ENCODE measurements at regions not wholly inside any gene's neighbourhood (a gene's known extent, or its start where the extent isn't known, plus 50 kb on each side); places are given as distances from the start of the nearest gene placed in this dataset.
"Not testable (repeated sequence)": the region's sequence is repeated elsewhere in the genome, so short reads cannot be mapped to it uniquely, and the experiment has no call there.

GRCh38 chr2:89766141-89766990 lies 1074.9 kb downstream of the RPIA start:
- not testable (repeated sequence) for H3K4me3 ChIP-seq (ENCODE audit: low read depth, low read length); H3K9ac ChIP-seq (ENCODE audit: low read depth, low read length); H3K36me3 ChIP-seq (ENCODE audit: control insufficient read depth, insufficient read depth, low read length); H3K4me1 ChIP-seq (ENCODE audit: control insufficient read depth, insufficient read depth, low read length); H3K27ac ChIP-seq (ENCODE audit: low read depth, low read length)
- peaks cover 21% of the 10 kb centered on the region for H3K27me3 ChIP-seq (ENCODE audit: control insufficient read depth, insufficient read depth, low read length)
- H3K9me3 ChIP-seq (ENCODE audit: control insufficient read depth, insufficient read depth, low read length): peaks cover 81% of the 10 kb centered on the region

GRCh38 chr2:89767058-89767457 lies 1075.6 kb downstream of the RPIA start:
- Histone ChIP-seq H3K9me3 (ENCODE audit: control insufficient read depth, insufficient read depth, low read length) (peaks cover 80% of the 10 kb centered on the region), H3K27me3 (ENCODE audit: control insufficient read depth, insufficient read depth, low read length) (peaks cover 21% of the 10 kb centered on the region), H3K4me3 (ENCODE audit: low read depth, low read length) (peak overlapping the region; percentile 17; the same call in 1 of the 2 replicates)
- not testable (repeated sequence) for H3K9ac ChIP-seq (ENCODE audit: low read depth, low read length); H3K36me3 ChIP-seq (ENCODE audit: control insufficient read depth, insufficient read depth, low read length); H3K27ac ChIP-seq (ENCODE audit: low read depth, low read length); H3K4me1 ChIP-seq (ENCODE audit: control insufficient read depth, insufficient read depth, low read length)

- Histone ChIP-seq H3K9ac (ENCODE audit: low read depth, low read length) (no peak overlapping the region), H3K27ac (ENCODE audit: low read depth, low read length) (no peak overlapping the region), H3K36me3 (ENCODE audit: control insufficient read depth, insufficient read depth, low read length) (no peaks in the 10 kb centered on the region), H3K4me1 (ENCODE audit: control insufficient read depth, insufficient read depth, low read length) (no peaks in the 10 kb centered on the region), H3K9me3 (ENCODE audit: control insufficient read depth, insufficient read depth, low read length) (peaks cover 81% of the 10 kb centered on the region), H3K4me3 (ENCODE audit: low read depth, low read length) (peak overlapping the region; percentile 17), H3K27me3 (ENCODE audit: control insufficient read depth, insufficient read depth, low read length) (peaks cover 21% of the 10 kb centered on the region)
Measured at GRCh38 chr2:89767572-89768435, 1076.3 kb downstream of the RPIA start.

- no peak overlapping the region for H3K4me3 ChIP-seq (ENCODE audit: low read depth, low read length)
- H3K36me3 ChIP-seq (ENCODE audit: control insufficient read depth, insufficient read depth, low read length): no peaks in the 10 kb centered on the region
- no peak overlapping the region for H3K27ac ChIP-seq (ENCODE audit: low read depth, low read length)
- peaks cover 99% of the 10 kb centered on the region for H3K9me3 ChIP-seq (ENCODE audit: control insufficient read depth, insufficient read depth, low read length)
- H3K27me3 ChIP-seq (ENCODE audit: control insufficient read depth, insufficient read depth, low read length): no peaks in the 10 kb centered on the region
- H3K9ac ChIP-seq (ENCODE audit: low read depth, low read length): no peak overlapping the region
- no peaks in the 10 kb centered on the region for H3K4me1 ChIP-seq (ENCODE audit: control insufficient read depth, insufficient read depth, low read length)
Measured at GRCh38 chr2:89775885-89776284, 1084.4 kb downstream of the RPIA start.

- H3K27me3 ChIP-seq (ENCODE audit: control insufficient read depth, insufficient read depth, low read length): no peaks in the 10 kb centered on the region
- peaks cover 100% of the 10 kb centered on the region for H3K9me3 ChIP-seq (ENCODE audit: control insufficient read depth, insufficient read depth, low read length)
- no peak overlapping the region for H3K27ac ChIP-seq (ENCODE audit: low read depth, low read length)
Measured at GRCh38 chr2:89780318-89780717, 1088.8 kb downstream of the RPIA start.

GRCh38 chr2:89781962-89782361 lies 1090.5 kb downstream of the RPIA start:
- Histone ChIP-seq H3K9me3 (ENCODE audit: control insufficient read depth, insufficient read depth, low read length) (peaks cover 98% of the 10 kb centered on the region), H3K4me3 (ENCODE audit: low read depth, low read length) (no peak overlapping the region), H3K36me3 (ENCODE audit: control insufficient read depth, insufficient read depth, low read length) (no peaks in the 10 kb centered on the region), H3K27me3 (ENCODE audit: control insufficient read depth, insufficient read depth, low read length) (no peaks in the 10 kb centered on the region), H3K4me1 (ENCODE audit: control insufficient read depth, insufficient read depth, low read length) (no peaks in the 10 kb centered on the region), H3K9ac (ENCODE audit: low read depth, low read length) (no peak overlapping the region), H3K27ac (ENCODE audit: low read depth, low read length) (no peak overlapping the region)

More at GRCh38 chr2:89780318-89780717, 1088.8 kb downstream of the RPIA start:
- 0 out of 2 replicates have a peak overlapping the region, but pooled peaks have one; percentile 4 for H3K4me3 ChIP-seq (ENCODE audit: low read depth, low read length)
- no peaks in the 10 kb centered on the region for H3K36me3 ChIP-seq (ENCODE audit: control insufficient read depth, insufficient read depth, low read length)
- H3K4me1 ChIP-seq (ENCODE audit: control insufficient read depth, insufficient read depth, low read length): no peaks in the 10 kb centered on the region
- H3K9ac ChIP-seq (ENCODE audit: low read depth, low read length): no peak overlapping the region

- no peaks in the 10 kb centered on the region for H3K36me3 ChIP-seq (ENCODE audit: control insufficient read depth, insufficient read depth, low read length)
- no peaks in the 10 kb centered on the region for H3K4me1 ChIP-seq (ENCODE audit: control insufficient read depth, insufficient read depth, low read length)
- H3K9me3 ChIP-seq (ENCODE audit: control insufficient read depth, insufficient read depth, low read length): peaks cover 98% of the 10 kb centered on the region
- peak overlapping the region; percentile 16; the same call in 1 of the 2 replicates for H3K4me3 ChIP-seq (ENCODE audit: low read depth, low read length)
- H3K9ac ChIP-seq (ENCODE audit: low read depth, low read length): no peak overlapping the region
- no peaks in the 10 kb centered on the region for H3K27me3 ChIP-seq (ENCODE audit: control insufficient read depth, insufficient read depth, low read length)
- H3K27ac ChIP-seq (ENCODE audit: low read depth, low read length): no peak overlapping the region
Measured at GRCh38 chr2:89784960-89785359, 1093.5 kb downstream of the RPIA start.

GRCh38 chr2:89785528-89785927 lies 1094.1 kb downstream of the RPIA start:
- not testable (repeated sequence) for H3K36me3 ChIP-seq (ENCODE audit: control insufficient read depth, insufficient read depth, low read length); H3K27me3 ChIP-seq (ENCODE audit: control insufficient read depth, insufficient read depth, low read length); H3K27ac ChIP-seq (ENCODE audit: low read depth, low read length); H3K4me1 ChIP-seq (ENCODE audit: control insufficient read depth, insufficient read depth, low read length); H3K9ac ChIP-seq (ENCODE audit: low read depth, low read length)
- Histone ChIP-seq H3K9me3 (ENCODE audit: control insufficient read depth, insufficient read depth, low read length) (peaks cover 98% of the 10 kb centered on the region), H3K4me3 (ENCODE audit: low read depth, low read length) (peak overlapping the region; percentile 1; the same call in 1 of the 2 replicates)

GRCh38 chr2:89786642-89787041 lies 1095.2 kb downstream of the RPIA start:
- not testable (repeated sequence) for H3K36me3 ChIP-seq (ENCODE audit: control insufficient read depth, insufficient read depth, low read length); H3K27ac ChIP-seq (ENCODE audit: low read depth, low read length); H3K4me1 ChIP-seq (ENCODE audit: control insufficient read depth, insufficient read depth, low read length); H3K4me3 ChIP-seq (ENCODE audit: low read depth, low read length); H3K9ac ChIP-seq (ENCODE audit: low read depth, low read length); H3K27me3 ChIP-seq (ENCODE audit: control insufficient read depth, insufficient read depth, low read length)
- H3K9me3 ChIP-seq (ENCODE audit: control insufficient read depth, insufficient read depth, low read length): peaks cover 98% of the 10 kb centered on the region

- not testable (repeated sequence) for H3K9ac ChIP-seq (ENCODE audit: low read depth, low read length); H3K4me1 ChIP-seq (ENCODE audit: control insufficient read depth, insufficient read depth, low read length); H3K27me3 ChIP-seq (ENCODE audit: control insufficient read depth, insufficient read depth, low read length); H3K36me3 ChIP-seq (ENCODE audit: control insufficient read depth, insufficient read depth, low read length); H3K27ac ChIP-seq (ENCODE audit: low read depth, low read length)
- peaks cover 98% of the 10 kb centered on the region for H3K9me3 ChIP-seq (ENCODE audit: control insufficient read depth, insufficient read depth, low read length)
- H3K4me3 ChIP-seq (ENCODE audit: low read depth, low read length): peak overlapping the region; percentile 1; the same call in 1 of the 2 replicates
Measured at GRCh38 chr2:89795530-89795929, 1104.1 kb downstream of the RPIA start.

All from HUES48 (cell line).